T follicular helper cell (primary cell): ENCODE measurements at regions not wholly inside any gene's neighbourhood (a gene's known extent, or its start where the extent isn't known, plus 50 kb on each side); places are given as distances from the start of the nearest gene placed in this dataset.

Source experiments
- DNase-seq: peaks from one replicate; pipeline ENCODE4 v3.0.0-alpha.2; 2020; ENCODE audit warnings: low read depth

- DNase-seq: no peak
Measured at GRCh38 chr7:3233301-3233700, 67.8 kb upstream of the SDK1 start.

- DNase-seq: no peak
Measured at GRCh38 chr7:3234051-3234450, 67.0 kb upstream of the SDK1 start.

- DNase-seq: no peak
Measured at GRCh38 chr7:3234851-3235250, 66.2 kb upstream of the SDK1 start.

DNA sequence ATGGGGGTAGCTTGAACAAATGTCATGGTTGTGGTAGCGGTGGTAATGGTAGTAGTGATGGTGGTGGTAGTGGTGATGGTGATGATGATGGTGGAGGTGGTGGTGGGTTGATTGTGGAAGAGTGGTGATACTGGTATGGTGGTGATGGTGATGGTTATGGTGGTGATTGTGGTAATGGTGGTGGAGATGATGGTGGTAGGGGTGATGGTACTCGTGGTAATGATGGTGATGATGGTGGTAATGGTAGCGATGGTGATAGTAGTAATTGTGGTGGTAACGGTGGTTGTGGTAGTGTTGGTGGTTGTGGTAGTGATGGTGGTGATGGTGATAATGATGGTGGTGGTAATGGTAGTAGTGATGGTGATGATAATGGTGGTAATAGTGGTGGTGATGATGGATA is 65.7 kb upstream of the SDK1 start:
- no peak for DNase-seq

- DNase-seq: no peak
Measured at GRCh38 chr7:3236268-3236667, 64.8 kb upstream of the SDK1 start.

DNA sequence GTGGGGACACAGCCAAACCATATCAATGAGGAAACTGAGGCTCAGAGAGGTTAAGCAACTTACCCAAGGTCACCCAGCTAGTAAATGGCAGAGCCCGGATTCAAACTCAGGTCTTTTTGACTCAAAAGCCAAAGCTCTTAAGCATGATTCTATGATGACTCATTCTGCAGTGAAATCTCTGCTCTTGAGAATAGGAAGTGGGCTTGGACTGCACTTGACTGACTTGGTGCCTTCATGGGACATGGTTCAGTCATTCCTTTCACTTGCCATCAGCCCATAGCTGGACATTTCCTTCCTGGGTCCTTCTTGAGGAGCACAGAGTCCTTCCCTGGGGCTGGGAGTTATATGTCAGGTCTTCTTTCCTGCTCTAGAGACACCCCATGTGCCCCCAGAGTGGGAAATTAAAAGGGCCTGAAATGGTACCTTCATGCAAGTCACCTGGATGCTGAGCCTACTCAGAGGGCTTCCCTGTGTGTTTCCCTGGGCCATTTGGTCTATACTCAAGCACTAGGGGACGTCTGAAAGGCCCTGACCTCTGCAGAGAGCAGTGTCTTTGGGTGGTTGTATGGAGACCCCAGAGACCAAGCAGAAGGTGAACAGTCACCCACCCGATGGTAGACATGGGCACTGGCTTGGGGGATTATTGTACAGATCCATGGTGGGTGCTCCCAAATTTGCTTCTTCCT is 62.4 kb upstream of the SDK1 start:
- no peak for DNase-seq

DNA sequence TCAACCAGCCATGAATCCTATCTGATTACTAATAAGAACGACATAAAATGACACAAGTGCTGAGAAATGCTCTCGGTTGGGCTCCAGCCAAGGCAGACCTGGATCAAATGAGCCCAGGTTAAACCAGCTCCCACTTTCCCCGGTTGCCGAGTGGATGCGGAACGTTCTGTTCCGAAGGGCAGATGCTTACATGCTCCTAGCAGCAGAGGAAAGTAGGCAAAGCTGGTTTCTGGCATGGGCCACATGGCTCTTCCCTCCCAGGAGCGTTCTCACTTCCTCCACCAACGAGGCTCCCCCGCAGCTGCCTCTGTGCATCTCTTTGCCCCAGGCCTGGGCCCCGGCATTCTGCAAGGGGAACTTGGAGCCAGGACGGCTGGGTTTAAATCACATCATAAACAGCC is 61.8 kb upstream of the SDK1 start:
- no peak for DNase-seq

DNA sequence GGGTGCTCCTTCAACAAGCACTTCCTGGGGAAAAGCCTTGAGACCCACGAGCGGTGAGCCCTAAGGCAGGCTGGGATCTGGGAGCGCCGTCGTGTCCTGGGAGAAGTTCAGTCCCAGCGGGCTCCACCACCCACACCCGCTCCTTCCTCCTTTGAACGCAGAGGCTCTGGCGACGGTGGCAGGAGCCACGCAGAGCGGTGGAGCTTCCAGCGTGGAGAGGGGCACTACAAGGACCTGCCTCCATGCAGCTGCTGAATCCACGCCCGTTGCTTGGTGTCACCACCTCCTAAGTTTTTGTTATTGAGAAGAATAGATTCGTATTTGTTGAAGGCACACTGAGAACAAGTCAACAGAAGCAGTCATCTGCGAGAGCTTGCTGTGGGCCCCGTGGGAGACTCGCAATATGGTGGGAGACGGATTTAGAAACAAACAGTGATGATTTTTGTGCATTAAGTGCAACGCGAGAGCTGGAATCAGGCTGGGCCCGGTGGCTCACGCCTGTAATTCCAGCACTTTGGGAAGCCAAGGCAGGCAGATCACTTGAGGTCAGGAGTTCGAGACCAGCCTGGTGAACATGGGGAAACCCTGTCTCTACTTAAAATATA is 60.1 kb upstream of the SDK1 start:
- DNase-seq: no peak

DNA sequence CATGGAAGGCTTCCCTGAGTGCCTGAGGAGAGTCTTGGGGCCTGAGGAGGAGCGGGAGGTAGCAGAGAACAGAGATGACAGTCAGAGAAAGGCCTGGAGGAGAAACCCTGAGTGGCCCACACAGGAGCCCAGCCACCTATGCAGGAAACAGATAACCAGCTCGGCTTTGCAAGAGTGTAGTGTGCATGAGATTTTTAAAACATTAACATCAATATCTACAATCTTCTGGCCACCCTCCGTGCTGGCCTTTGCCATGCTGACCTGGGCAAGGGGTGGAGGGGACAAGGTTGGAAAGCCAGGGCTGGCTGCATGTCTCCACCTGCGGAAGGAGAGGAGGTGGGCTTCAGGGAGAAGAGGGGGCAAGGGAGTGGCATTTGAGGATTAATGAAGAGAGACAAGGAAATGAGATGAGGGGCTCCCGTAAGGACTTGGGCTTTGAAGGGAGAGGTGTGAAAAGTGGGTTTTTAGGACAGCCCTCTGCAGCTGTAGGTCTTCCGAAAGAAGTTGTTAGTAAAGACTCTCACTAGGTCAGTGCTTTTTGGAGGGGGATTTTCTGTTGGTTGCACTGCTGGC is 59.3 kb upstream of the SDK1 start:
- DNase-seq: no peak

GRCh38 chr7:3242398-3242972 is 58.6 kb upstream of the SDK1 start:
- DNase-seq: no peak

GRCh38 chr7:3243256-3243655 is 57.8 kb upstream of the SDK1 start:
- no peak for DNase-seq

DNA sequence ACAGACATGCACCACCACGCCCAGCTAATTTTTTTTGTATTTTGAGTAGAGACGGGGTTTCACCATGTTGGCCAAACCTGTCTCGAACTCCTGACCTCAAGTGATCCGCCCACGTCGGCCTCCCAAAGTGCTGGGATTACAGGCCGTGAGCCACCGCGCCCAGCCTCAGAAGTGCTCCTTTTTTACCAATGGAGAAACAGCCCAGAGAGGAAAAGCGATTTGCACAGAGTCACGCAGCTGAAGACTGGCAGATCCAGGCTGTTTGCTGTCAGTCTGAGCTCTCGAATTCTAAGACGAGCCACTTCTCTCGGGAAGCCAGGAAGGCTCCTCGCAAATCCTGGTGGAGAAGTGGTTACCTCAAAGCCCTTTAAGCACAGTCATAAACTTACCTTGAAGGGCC is 57.4 kb upstream of the SDK1 start:
- no peak for DNase-seq

DNA sequence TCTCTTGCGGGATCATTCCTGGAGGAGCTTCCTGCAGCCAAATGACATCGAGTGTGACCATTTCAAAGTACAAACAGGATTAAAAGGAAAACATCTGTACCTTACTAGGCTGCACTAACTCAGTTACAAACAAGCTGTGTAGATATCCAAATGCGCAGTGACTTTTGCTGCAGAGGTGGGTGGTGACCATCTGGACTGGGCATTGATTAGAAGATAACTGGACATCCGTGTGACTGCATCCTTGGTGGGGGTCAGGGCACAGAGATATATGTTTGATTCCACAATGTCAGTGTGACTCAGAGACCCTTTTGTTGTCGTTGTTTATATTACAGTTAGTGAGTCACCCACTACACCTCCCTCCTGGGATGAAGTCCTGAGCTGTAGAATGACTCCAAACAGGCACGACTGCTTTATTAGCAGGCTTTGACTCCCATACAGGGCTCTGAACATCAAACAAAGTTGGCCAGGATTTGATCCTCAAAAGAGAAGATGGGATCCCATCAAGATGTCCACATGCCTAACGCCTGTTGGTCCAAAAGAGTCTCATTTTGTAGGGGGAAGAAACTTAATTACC is 56.7 kb upstream of the SDK1 start:
- DNase-seq: no peak

DNA sequence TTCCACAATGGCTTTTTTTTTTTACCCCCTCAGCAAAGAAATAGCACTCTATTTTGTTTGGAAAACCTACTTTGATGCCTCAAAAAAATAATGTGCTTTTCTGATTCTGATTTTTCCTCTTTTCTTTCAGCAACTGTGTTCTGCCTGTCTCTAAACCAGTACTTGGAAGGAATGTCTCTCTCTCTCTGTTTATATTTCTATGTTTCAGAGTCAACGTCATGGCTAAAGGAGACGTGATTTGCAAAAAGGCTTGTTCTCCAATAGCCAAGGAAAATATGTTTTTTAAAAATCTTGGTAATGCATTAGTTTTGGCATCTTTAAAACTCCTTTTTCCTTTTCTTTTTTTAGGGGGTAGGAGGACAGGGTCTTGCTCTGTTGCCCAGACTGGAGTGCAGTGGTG is 56.0 kb upstream of the SDK1 start:
- no peak for DNase-seq

GRCh38 chr7:3245721-3246120 is 55.3 kb upstream of the SDK1 start:
- no peak for DNase-seq

DNA sequence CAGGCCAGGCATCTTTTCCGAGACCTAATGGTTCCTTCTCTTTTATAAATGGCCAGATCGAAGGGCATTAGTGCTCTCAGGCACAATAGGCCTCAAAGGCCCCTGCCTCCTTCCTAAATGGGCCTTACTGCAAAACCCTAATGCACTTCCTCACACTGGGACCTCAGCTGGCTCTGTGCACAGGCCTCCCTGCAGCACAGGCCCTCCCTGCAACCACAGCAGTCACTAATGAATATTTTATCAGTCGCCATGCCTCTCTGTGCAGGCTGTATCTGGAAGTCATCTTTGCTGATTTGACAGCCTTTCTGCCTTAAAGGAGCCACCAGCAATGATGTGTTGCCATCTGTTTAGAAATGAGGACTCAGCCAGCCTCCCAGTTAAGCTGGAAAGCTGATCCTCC is 54.9 kb upstream of the SDK1 start:
- DNase-seq: no peak

DNA sequence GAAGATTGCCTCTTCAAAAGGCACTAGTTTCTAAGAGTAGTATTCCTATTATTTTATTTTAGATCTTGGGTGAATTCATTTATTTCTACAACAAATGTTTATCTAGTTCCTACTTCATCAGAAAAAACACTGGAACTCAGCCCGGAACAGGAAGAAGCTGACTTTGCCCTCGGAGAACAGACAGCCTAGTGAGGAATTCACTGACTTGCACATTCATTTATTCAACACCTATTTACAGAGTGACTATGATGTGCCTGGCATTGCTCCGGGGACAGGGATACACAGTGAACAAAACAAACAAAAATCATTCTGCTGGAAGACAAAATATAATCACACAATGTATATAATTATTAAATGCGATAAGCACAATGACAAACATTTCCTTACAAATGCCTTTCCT is 54.4 kb upstream of the SDK1 start:
- no peak for DNase-seq

- no peak for DNase-seq
Measured at GRCh38 chr7:3250725-3251124, 50.3 kb upstream of the SDK1 start.
